Fibroblast of the aortic adventitia (primary cell): ENCODE measurements at regions not wholly inside any gene's neighbourhood (a gene's known extent, or its start where the extent isn't known, plus 50 kb on each side); places are given as distances from the start of the nearest gene placed in this dataset.

Source experiments
- DNase-seq: peaks from one replicate; pipeline ENCODE4 v3.0.0-alpha.2; 2010; ENCODE audit warnings: low read depth
- H3K4me3 ChIP-seq: 2 replicates; pipeline ENCODE4 v1.5.1; 2011; ENCODE audit warnings: low read depth, mild to moderate bottlenecking, control low read depth, low read length, moderate library complexity
- CTCF ChIP-seq: IDR thresholded peaks from 2 replicates; pipeline ENCODE4 v1.5.1; 2011; ENCODE audit warnings: mild to moderate bottlenecking, low read length, control low read depth, inconsistent platforms; ENCODE audit not compliant: insufficient read depth

- DNase-seq, result no peak
- no peak overlapping the region for H3K4me3 ChIP-seq
- TF ChIP-seq CTCF, result no peak
Observed at GRCh38 chr2:35080231-35080910, 1275.2 kb upstream of the CRIM1 start.

GRCh38 chr2:35067420-35067819 is 1288.2 kb upstream of the CRIM1 start:
- DNase-seq, result no peak
- TF ChIP-seq CTCF, result no peak
- no peak overlapping the region for H3K4me3 ChIP-seq

- DNase-seq, result no peak
- TF ChIP-seq CTCF, result no peak
- no peak overlapping the region for H3K4me3 ChIP-seq
Observed at GRCh38 chr2:35063836-35064235, 1291.7 kb upstream of the CRIM1 start.

- TF ChIP-seq CTCF, result no peak
- no peak for DNase-seq
- H3K4me3 ChIP-seq, result no peak overlapping the region
Observed at GRCh38 chr2:35035883-35036282, 1319.7 kb upstream of the CRIM1 start.

- H3K4me3 ChIP-seq, result no peak overlapping the region
- TF ChIP-seq CTCF, result no peak
- DNase-seq, result no peak
Observed at GRCh38 chr2:35033748-35034147, 1321.8 kb upstream of the CRIM1 start.

- DNase-seq, result no peak
- H3K4me3 ChIP-seq, result no peak overlapping the region
- no peak for TF ChIP-seq CTCF
Observed at GRCh38 chr2:35023545-35023944, 1332.0 kb upstream of the CRIM1 start.

- no peak for TF ChIP-seq CTCF
- no peak overlapping the region for H3K4me3 ChIP-seq
- DNase-seq, result no peak
Observed at GRCh38 chr2:35000453-35000852, 1355.1 kb upstream of the CRIM1 start.
